Stimulated activated naive CD8-positive, alpha-beta T cell treated with anti-CD3 and anti-CD28 coated beads, Interleukin-15, amount 100 ng/mL, for 72 hours (primary cell): ENCODE measurements at regions not wholly inside any gene's neighbourhood (a gene's known extent, or its start where the extent isn't known, plus 50 kb on each side); places are given as distances from the start of the nearest gene placed in this dataset.
"Not testable (repeated sequence)": the region's sequence is repeated elsewhere in the genome, so short reads cannot be mapped to it uniquely, and the experiment has no call there.

ENCODE experiments used
- ATAC-seq: fragments of 150-1000 bp; cut with Tn5 transposase; 2 replicates; pipeline ENCODE4 v1.10.0; 2021; ENCODE audit warnings: mild to moderate bottlenecking, moderate library complexity
- DNase-seq, 2 donors: peaks; one replicate each; pipeline ENCODE4 v3.0.0; 2021 to 2022
- H3K27ac Mint-ChIP-seq, 2 donors: one replicate each; pipeline ENCODE4 v1.8.0; 2022; ENCODE audit warnings: mild to moderate bottlenecking in 2 of 2, mixed read lengths in 2 of 2, moderate library complexity in 2 of 2
- H3K27me3 Mint-ChIP-seq: one replicate; pipeline ENCODE4 v1.8.0; 2022; ENCODE audit warnings: mixed read lengths
- H3K4me1 Mint-ChIP-seq: one replicate; pipeline ENCODE4 v1.8.0; 2022; ENCODE audit warnings: mild to moderate bottlenecking, mixed read lengths
- H3K4me3 Mint-ChIP-seq, 2 donors: one replicate each; pipeline ENCODE4 v1.8.0; 2022; ENCODE audit warnings: mild to moderate bottlenecking in 2 of 2, mixed read lengths in 2 of 2, moderate library complexity in 1 of 2
- H3K9me3 Mint-ChIP-seq, 2 donors: one replicate each; pipeline ENCODE4 v1.8.0; 2022; ENCODE audit warnings: mixed read lengths in 2 of 2

DNA sequence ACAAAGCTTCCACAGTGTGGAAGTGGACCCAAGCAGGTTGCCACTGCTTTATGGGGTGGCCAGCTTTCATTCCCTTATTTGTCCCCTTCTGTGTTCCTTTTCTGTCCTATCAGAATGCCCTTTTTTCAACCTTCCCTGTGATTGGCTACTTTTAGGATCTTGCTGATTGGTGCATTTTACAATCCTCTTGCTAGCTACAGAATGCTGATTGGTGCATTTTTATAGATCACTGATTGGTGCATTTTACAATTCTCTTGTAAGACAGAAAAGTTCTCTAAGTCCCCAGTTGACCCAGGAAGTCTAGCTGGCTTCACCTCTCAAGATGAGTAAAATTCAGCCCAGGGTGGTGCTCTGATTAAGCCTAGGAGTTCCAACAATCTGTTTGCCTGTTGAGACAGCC, 157.2 kb upstream of the ERCC6L2 start:
- ATAC-seq (no peak), DNase-seq (no peak)
- Mint-ChIP-seq H3K27ac (no peak overlapping the region), H3K9me3 (peaks cover 23 to 45% of the 10 kb centered on the region in 2 donors), H3K4me3 (no peak overlapping the region), H3K4me1 (peaks cover 11% of the 10 kb centered on the region), H3K27me3 (peaks cover 14% of the 10 kb centered on the region)

DNA sequence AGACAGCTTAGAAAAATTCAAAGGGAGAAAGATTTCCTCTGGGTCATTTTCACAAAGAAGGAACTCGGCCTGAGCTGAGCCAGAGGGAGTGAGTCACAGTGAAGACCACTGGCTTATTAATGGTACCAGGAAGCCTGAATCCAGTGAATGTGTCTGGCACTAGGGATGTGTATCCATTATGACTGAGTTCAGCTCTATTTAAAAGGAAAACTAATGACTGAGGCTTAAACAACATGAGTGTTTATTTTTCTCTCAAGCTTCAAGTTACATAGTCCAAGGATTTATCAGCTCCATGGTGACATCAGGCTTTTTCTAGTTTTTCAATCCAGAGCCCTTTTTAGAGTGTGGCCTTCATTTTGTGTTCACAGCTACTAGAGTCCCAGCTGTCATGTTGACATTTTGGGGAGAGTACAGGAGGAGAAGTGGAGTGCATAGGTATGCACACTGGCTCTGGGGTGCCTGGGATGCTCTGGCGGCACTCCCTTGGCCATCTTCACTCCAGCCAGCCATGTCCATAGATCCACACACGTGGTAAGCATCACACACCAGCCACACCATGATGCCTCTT, 159.5 kb upstream of the ERCC6L2 start:
- ATAC-seq (no peak), DNase-seq (no peak)
- Mint-ChIP-seq H3K27ac (no peak overlapping the region), H3K9me3 (peaks cover 23 to 42% of the 10 kb centered on the region in 2 donors), H3K4me1 (no peaks in the 10 kb centered on the region), H3K4me3 (no peak overlapping the region), H3K27me3 (no peaks in the 10 kb centered on the region)

DNA sequence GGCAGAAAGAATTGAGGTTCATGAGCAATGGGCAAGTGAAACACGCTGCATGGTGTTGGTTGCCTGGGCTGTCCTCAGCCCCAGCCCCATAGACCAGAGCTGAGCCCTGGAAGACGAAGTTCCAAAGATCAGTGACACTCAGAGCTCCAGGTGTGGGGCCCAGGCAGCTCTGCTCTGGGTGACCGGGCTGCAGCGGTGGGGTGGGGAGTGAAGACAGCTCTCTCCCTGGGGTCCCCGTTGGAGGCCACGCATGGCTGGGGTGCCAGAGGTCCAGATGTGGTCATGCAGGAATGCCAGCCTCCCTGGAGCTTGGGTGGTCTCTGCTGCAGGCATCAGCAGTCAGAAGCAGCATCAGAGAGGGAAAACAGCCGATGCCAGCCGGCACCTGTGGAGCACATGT, 165.0 kb upstream of the ERCC6L2 start:
- Mint-ChIP-seq H3K9me3 (peaks cover 9 to 20% of the 10 kb centered on the region in 2 donors), H3K27me3 (no peaks in the 10 kb centered on the region), H3K4me3 (no peak overlapping the region), H3K4me1 (no peaks in the 10 kb centered on the region), H3K27ac (no peak overlapping the region)
- ATAC-seq: no peak
- no peak for DNase-seq

DNA sequence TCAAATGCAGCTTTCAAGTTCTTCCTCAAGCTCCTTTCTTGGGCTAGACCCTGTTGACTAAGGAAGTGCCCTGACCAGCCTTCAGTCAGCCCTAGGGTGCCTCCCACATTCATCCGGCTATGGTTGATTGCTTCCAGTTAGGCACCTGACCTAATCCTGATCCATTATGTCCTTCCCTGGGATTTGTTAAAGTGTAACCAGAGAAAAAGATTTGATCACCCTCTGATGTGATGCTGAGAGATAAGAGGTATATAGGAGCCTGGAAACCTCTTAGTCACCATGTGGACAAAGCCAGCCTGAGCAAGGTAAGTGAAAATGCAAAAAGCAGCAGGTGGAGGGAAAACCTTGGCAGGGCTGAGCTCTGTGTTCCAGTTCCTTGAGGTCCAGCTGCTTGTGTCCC, 178.8 kb upstream of the ERCC6L2 start:
- H3K4me3 Mint-ChIP-seq: no peak overlapping the region
- no peak for DNase-seq
- peaks cover 9% of the 10 kb centered on the region for H3K27me3 Mint-ChIP-seq
- no peak overlapping the region for H3K27ac Mint-ChIP-seq
- no peaks in the 10 kb centered on the region for H3K4me1 Mint-ChIP-seq
- peaks cover 7 to 21% of the 10 kb centered on the region in 2 donors for H3K9me3 Mint-ChIP-seq
- ATAC-seq: no peak

DNA sequence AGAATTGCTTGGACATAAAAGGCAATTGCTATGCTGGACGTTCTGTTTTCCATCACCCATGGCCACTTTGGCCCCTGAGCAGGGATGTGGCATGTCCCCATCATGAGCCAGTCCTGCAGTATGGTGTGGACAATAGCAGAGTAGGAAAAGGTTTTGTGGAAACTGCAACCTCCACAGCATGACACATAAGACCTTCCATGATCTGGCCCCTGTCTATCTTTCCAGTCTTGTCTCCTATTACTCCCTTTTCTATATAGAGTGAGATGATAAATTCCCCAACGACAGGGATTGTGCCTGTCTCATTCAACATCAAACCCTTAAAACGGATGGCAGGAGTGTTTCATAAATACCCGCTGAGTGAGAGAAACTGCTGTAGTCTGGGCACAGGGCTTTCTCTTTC, 174.7 kb upstream of the PTCH1 start:
- Mint-ChIP-seq H3K4me1 (no peaks in the 10 kb centered on the region), H3K27me3 (peaks cover 9% of the 10 kb centered on the region), H3K4me3 (no peak overlapping the region), H3K9me3 (peaks cover 7 to 9% of the 10 kb centered on the region in 2 donors), H3K27ac (no peak overlapping the region)
- no peak for ATAC-seq
- no peak for DNase-seq

DNA sequence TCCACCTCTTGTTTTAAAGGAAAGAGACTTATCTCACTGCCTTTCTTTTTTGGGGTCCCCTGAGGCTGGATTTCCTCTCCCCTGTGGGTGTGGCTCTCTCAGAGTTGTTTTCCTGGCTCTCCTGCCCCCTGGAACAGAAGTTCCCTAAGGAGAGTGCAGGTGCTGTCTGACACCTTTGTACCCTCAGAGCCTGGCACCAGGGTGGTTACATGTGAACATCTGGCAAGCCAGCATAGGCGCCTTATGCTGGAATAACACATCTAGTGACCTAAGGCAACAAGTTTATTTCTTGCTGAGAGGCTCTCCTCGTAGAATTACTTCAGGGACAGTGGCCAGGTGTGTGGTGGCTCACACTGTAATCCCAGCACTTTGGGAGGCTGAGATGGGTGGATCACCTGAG, 172.9 kb upstream of the PTCH1 start:
- H3K9me3 Mint-ChIP-seq: no peaks in the 10 kb centered on the region

DNA sequence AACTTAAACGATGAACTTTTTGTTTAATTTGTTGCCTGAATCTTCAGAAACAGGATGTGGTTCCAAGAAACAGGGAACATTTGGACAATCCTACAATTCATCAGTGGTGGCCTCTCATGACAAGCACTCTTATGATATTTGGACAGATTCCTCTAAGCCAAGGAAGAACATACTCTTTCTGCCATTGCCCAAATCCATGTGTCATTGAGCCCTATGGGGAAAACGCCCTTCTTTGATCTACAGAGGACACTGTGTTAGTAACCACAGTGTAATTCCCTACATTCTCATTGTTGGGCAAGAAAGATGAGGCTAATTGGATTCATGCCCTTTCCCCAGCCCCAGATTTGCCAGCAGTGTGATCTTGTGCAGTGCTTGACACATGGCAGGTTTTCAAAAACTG, 167.7 kb upstream of the PTCH1 start:
- peaks cover 0 to 4% of the 10 kb centered on the region in 2 donors for H3K9me3 Mint-ChIP-seq
- H3K27me3 Mint-ChIP-seq: no peaks in the 10 kb centered on the region
- no peak for ATAC-seq
- no peak overlapping the region for H3K27ac Mint-ChIP-seq
- DNase-seq: no peak
- peaks cover 17% of the 10 kb centered on the region for H3K4me1 Mint-ChIP-seq
- no peak overlapping the region for H3K4me3 Mint-ChIP-seq

More for the DNA sequence above, 172.9 kb upstream of the PTCH1 start:
- Mint-ChIP-seq H3K27ac (no peak overlapping the region), H3K4me3 (no peak overlapping the region), H3K4me1 (no peaks in the 10 kb centered on the region), H3K27me3 (no peaks in the 10 kb centered on the region)
- ATAC-seq (no peak), DNase-seq (no peak)

DNA sequence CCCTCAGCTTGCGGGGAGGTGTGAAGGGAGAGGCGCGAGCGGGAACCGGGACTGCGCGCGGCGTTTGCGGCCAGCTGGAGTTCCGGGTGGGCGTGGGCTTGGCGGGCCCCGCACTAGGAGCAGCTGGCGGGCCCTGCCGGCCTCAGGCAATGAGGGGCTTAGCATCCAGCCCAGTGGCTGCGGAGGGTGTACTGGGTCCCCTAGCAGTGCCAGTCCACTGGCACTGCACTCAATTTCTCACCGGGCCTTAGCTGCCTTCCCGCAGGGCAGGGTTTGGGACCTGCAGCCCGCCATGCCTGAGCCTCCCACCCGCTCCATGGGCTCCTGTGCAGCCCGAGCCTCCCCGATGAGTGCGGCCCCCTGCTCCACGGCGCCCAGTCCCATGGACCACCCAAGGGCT, 163.5 kb upstream of the PTCH1 start:
- Mint-ChIP-seq H3K4me1 (peaks cover 17% of the 10 kb centered on the region), H3K9me3 (peaks cover 9 to 12% of the 10 kb centered on the region in 2 donors)
- not testable (repeated sequence) for H3K27ac Mint-ChIP-seq, H3K27me3 Mint-ChIP-seq, H3K4me3 Mint-ChIP-seq, ATAC-seq, DNase-seq

DNA sequence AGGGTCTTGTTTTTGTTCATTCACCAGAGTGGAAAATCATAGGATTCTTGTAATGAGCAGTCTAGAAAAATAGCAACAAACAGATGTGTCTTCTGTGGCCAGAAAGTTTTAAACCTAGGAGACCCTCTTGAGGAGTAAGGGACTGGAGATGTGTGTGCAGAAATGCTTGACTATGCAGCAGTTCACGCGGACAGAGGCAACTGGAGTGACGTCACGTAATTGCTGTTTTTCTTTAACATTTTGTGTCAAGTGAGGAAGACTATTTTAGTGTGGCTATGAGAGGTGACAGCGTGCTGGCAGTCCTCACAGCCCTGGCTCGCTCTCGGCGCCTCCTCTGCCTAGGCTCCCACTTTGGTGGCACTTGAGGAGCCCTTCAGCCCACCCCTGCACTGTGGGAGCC, 163.1 kb upstream of the PTCH1 start:
- ATAC-seq: no peak
- Mint-ChIP-seq H3K27ac (no peak overlapping the region), H3K27me3 (no peaks in the 10 kb centered on the region), H3K9me3 (peaks cover 9 to 12% of the 10 kb centered on the region in 2 donors), H3K4me1 (peaks cover 17% of the 10 kb centered on the region), H3K4me3 (no peak overlapping the region)
- DNase-seq: no peak

DNA sequence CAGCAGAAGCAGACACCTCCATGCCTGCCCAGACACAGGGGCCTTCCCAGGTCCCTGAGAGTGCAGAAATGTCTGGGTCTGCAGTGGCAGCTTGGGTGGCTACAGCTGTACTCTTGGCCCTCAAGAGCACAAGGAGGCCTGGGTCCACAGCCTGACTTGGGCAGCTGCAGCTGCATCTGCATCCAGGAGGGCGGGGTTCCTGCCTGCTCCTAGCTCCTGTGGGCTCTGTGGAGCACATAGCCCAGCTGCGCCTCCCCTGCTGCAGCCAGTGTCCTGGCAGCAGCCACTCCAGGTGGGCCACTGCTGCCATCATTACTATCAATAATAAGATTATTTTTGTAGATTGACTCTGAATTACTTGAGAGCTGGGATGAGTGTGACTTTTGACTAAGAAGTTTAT, 162.0 kb upstream of the PTCH1 start:
- peaks cover 17% of the 10 kb centered on the region for H3K4me1 Mint-ChIP-seq
- no peak for ATAC-seq
- H3K27me3 Mint-ChIP-seq: no peaks in the 10 kb centered on the region
- H3K4me3 Mint-ChIP-seq: no peak overlapping the region
- DNase-seq: no peak
- no peak overlapping the region for H3K27ac Mint-ChIP-seq
- H3K9me3 Mint-ChIP-seq: peaks cover 9 to 12% of the 10 kb centered on the region in 2 donors

DNA sequence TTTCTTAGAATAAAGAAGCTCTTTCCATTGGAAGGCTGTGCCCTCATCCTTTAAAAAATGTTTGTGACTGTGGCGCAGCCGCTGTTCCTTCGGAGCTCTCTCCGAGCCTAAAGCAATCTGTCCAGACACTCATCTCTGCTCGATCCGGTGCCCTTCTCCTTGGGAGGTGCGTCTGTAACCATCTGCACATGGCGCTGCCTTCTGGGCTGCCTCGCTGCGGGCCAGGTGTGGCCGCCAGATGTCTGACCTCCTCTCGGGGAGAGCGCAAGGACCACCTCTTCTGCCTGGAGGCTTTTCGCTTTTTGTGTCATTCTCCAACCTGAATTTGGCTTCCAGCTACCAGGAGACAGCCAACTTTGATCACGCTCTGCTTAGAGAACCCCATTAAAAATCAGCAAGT, 153.4 kb upstream of the PTCH1 start:
- H3K9me3 Mint-ChIP-seq: peaks cover 0 to 4% of the 10 kb centered on the region in 2 donors
- no peak for ATAC-seq
- H3K4me3 Mint-ChIP-seq: no peak overlapping the region
- H3K27me3 Mint-ChIP-seq: peaks cover 47% of the 10 kb centered on the region
- H3K4me1 Mint-ChIP-seq: no peaks in the 10 kb centered on the region
- DNase-seq: no peak
- no peak overlapping the region for H3K27ac Mint-ChIP-seq

DNA sequence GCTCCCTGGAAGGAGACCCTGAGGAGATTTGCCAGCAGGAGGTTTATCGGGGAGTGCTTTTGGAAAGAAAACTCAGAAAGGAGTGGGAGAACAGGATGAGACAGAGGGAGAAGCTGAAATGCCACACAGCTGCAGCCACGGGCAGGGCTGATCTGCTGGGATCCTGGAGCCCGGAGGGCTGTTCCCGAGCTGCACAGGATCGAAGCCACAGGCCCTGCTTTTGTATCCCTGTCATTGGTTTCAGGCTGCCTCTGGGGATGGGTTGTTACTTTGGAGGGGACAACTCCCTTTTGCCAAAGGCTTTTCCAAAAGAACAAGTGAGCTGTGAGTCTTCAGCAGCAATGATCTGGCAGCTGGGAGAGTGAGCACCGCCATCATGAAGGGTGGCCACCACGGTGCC, 152.5 kb upstream of the PTCH1 start:
- no peak for DNase-seq
- Mint-ChIP-seq H3K4me1 (no peaks in the 10 kb centered on the region), H3K9me3 (peaks cover 0 to 4% of the 10 kb centered on the region in 2 donors), H3K27ac (no peak overlapping the region), H3K27me3 (peaks cover 47% of the 10 kb centered on the region), H3K4me3 (no peak overlapping the region)
- ATAC-seq: no peak

DNA sequence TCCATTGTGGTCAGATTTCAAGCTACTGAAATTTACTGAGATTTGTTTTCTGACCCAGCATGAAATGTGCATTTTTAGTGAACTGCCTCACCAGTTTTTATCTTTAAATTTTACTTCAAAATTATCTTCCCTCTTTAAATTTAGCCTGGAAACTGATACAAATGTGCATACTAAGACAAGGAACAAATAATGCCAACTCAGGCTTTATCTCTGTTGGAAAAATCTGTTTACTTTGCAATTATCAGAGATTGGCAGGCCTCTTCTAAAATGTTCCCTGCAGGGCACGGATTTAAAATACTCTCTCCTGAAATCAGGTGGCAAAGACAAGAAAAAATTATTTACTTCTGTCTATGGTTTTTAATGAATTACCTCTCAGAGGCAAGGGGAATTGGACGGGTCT, 151.0 kb upstream of the PTCH1 start:
- H3K27me3 Mint-ChIP-seq: peaks cover 47% of the 10 kb centered on the region
- H3K9me3 Mint-ChIP-seq: peaks cover 0 to 2% of the 10 kb centered on the region in 2 donors
- no peak for DNase-seq
- H3K4me1 Mint-ChIP-seq: no peaks in the 10 kb centered on the region
- ATAC-seq: no peak
- no peak overlapping the region for H3K27ac Mint-ChIP-seq
- no peak overlapping the region for H3K4me3 Mint-ChIP-seq

DNA sequence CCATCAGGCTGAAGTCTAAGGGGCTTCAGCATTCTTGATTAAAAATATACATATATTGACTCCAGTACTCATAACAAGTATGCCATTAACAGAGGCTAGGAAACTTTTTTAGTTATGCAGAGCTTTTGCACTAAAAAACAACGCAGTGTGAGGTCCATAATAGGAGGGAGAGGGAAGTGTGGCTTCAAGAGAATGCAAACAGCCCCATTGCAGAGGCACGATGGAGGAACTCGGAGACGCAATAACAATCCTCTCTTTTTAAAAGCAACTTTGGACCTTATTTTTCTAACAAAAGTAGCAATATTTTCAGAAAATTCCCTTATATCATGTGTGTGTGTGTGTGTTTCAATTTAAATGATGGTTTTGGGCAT, 150.0 kb upstream of the PTCH1 start:
- no peak overlapping the region for H3K27ac Mint-ChIP-seq
- no peak overlapping the region for H3K4me3 Mint-ChIP-seq
- H3K4me1 Mint-ChIP-seq: no peaks in the 10 kb centered on the region
- ATAC-seq (no peak), DNase-seq (no peak)
- no peaks in the 10 kb centered on the region for H3K9me3 Mint-ChIP-seq
- peaks cover 43% of the 10 kb centered on the region for H3K27me3 Mint-ChIP-seq

DNA sequence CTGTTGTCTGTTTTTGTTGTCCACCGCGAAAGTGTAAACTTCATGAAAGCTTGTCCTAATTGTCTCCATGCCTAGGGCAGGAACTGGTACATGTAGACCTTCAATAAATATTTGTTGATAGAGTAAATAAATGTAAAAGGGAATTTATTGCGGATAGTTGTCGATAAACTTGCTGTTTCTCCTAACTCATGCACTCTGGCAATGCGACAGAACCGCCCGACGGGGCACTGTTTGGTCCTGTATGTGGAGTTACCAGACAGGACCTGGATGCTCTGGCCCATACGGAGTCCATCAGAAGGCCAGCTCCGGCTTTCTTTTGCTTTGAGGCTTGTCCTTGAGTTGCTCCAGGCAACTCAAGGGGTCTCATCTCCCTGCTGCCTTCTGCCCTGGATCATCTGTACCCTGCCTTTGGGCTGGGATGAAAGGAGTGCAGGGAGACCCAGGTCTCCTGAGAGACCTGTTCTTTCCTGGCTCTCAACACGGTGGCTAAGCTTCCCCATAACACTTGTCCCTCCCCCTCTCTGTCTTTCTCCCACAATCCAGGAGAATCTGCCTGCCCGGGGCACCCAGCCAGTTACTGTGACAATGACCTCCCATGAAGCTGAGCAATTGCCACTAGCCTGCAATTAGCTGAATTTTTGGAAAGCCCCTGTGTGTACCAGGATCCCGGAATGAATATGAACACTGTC, 149.5 kb upstream of the PTCH1 start:
- Mint-ChIP-seq H3K27ac (no peak overlapping the region), H3K4me3 (no peak overlapping the region)

DNA sequence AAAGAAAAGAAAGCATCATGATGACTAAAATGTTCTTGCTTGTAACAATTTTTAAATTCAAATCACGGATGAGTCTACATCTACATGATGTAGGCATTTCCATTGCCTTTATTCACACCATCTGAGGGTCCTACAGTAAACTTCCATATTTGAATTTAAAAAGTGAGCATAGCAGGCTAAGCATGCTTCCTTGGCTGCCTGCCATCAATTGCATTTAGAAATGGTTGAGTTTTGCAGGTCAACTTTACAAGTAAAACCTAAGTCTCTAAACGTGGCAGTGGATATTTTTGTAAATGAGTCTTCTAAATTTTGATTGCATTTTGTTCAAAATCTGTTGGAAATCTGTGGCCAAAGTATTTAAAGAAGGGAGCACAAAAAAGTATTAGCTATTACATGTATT, 136.5 kb upstream of the PTCH1 start:
- H3K4me3 Mint-ChIP-seq: no peak overlapping the region
- peaks cover 9% of the 10 kb centered on the region for H3K4me1 Mint-ChIP-seq
- DNase-seq: no peak
- no peak overlapping the region for H3K27ac Mint-ChIP-seq
- ATAC-seq: no peak
- H3K9me3 Mint-ChIP-seq: peaks cover 0 to 3% of the 10 kb centered on the region in 2 donors
- H3K27me3 Mint-ChIP-seq: peaks cover 8% of the 10 kb centered on the region

More for the DNA sequence above, 149.5 kb upstream of the PTCH1 start:
- DNase-seq: no peak
- no peak for ATAC-seq
- H3K4me1 Mint-ChIP-seq: no peaks in the 10 kb centered on the region
- H3K27me3 Mint-ChIP-seq: peaks cover 41% of the 10 kb centered on the region
- H3K9me3 Mint-ChIP-seq: no peaks in the 10 kb centered on the region

DNA sequence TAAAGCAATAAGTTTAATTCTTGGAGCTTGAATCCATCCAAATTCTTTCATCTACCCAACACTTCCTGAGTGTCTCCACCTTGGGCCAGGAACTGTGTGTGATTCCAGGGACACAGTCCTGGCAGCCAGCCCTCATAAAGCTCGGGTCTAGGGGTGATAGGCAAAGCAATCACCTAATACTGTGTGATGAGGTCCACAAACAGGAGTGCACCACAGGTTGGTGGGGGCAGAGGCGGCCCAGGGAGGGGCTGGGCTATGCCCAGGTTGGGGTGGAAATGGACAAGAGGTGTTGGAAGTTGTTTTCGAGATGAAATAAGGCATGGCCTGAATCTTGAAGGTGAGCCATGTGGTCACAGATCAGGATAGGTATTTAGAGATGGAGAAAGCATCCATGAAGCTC, 133.9 kb upstream of the PTCH1 start:
- ATAC-seq: no peak
- Mint-ChIP-seq H3K4me1 (peaks cover 9% of the 10 kb centered on the region), H3K27ac (no peak overlapping the region)

More for the DNA sequence above, 133.9 kb upstream of the PTCH1 start:
- Mint-ChIP-seq H3K9me3 (no peaks in the 10 kb centered on the region), H3K4me3 (no peak overlapping the region), H3K27me3 (peaks cover 8% of the 10 kb centered on the region)
- DNase-seq: no peak
